Esophagus squamous epithelium (tissue), 5 donors: ENCODE measurements at regions not wholly inside any gene's neighbourhood (a gene's known extent, or its start where the extent isn't known, plus 50 kb on each side); places are given as distances from the start of the nearest gene placed in this dataset.

ENCODE experiments used
- DNase-seq: peaks from one replicate; lab custom pipeline; 2025; lab: John Stamatoyannopoulos, UW
- H3K27ac ChIP-seq, 4 donors: fragments of 200-600 bp; sonication (generic); one replicate each; pipeline ENCODE4 v1.5.1; 2016 to 2019; ENCODE audit warnings: mild to moderate bottlenecking in 1 of 4
- H3K27me3 ChIP-seq, 4 donors: fragments of 200-600 bp; sonication (generic); 1 replicate in 3 of 4; 2 replicates in 1 of 4; pipeline versions ENCODE4 v1.5.1 to v1.6.0; 2017 to 2021; ENCODE audit warnings: antibody characterized with exemption in 1 of 4
- H3K36me3 ChIP-seq, 3 donors: fragments of 200-600 bp; sonication (generic); one replicate each; pipeline ENCODE4 v1.5.1; 2016 to 2019
- H3K4me1 ChIP-seq, 3 donors: fragments of 200-600 bp; sonication (generic); one replicate each; pipeline ENCODE4 v1.5.1; 2017 to 2019
- H3K4me3 ChIP-seq, 4 donors: fragments of 200-600 bp; sonication (generic); 1 replicate in 3 of 4; 2 replicates in 1 of 4; pipeline ENCODE4 v1.5.1; 2016 to 2019; ENCODE audit warnings: mild to moderate bottlenecking in 2 of 4, moderate library complexity in 1 of 4
- H3K9me3 ChIP-seq, 3 donors: fragments of 200-600 bp; sonication (generic); one replicate each; pipeline ENCODE4 v1.5.1; 2016 to 2019
- CTCF ChIP-seq, 6 experiments: fragments of 450-650 bp in 4 of 6; fragments of 200-600 bp in 2 of 6; sonication (generic) in 2 of 6; IDR thresholded peaks; one replicate each; pipeline ENCODE4 v1.5.1; 2016 to 2019; ENCODE audit warnings: antibody characterized with exemption in 6 of 6, mild to moderate bottlenecking in 4 of 6, moderate library complexity in 4 of 6
- POLR2A ChIP-seq, 4 donors: fragments of 450-650 bp; IDR thresholded peaks; one replicate each; pipeline ENCODE4 v1.6.1; 2017; ENCODE audit warnings: antibody characterized with exemption in 4 of 4, mild to moderate bottlenecking in 4 of 4, moderate library complexity in 3 of 4
- WGBS, 2 donors: methylation state at CpG; one replicate each; pipeline ENCODE4 v1.1.5; 2018; 5-methylcytosine and 5-hydroxymethylcytosine counted together
- intact Hi-C: fragments of 100-400 bp; cut with DNase I; formaldehyde crosslinking; loops from one replicate; pipeline ENCODE4 v1.15.0; 2022
- donor health status: DM: yes; HTN: yes; CAD: no.

GRCh38 chr1:229004066-229004833 lies 266.7 kb upstream of the RAB4A start:
- H3K27ac ChIP-seq = peak overlapping the region in 2 of 4 donors; percentile 63 to 67
- H3K27me3 ChIP-seq = peaks cover 0 to 3% (median 0%) of the 10 kb centered on the region in 4 donors
- no peak for TF ChIP-seq CTCF (IDR thresholded peaks at IDR 0.05)
- no peak for TF ChIP-seq POLR2A (IDR thresholded peaks at IDR 0.05)
- no peaks in the 10 kb centered on the region for H3K9me3 ChIP-seq
- no peaks in the 10 kb centered on the region for H3K4me1 ChIP-seq
- H3K36me3 ChIP-seq = no peaks in the 10 kb centered on the region
- H3K4me3 ChIP-seq = no peak overlapping the region
- 89 to 90% methylated on average over 12 to 14 of the region's 14 CpGs for WGBS, 2 donors
- intact Hi-C loops = no loop called here
- no peak for DNase-seq

- Histone ChIP-seq H3K27me3 (peaks cover 0 to 3% (median 0%) of the 10 kb centered on the region in 4 donors), H3K27ac (no peak overlapping the region), H3K4me1 (no peaks in the 10 kb centered on the region), H3K4me3 (no peak overlapping the region), H3K9me3 (no peaks in the 10 kb centered on the region), H3K36me3 (no peaks in the 10 kb centered on the region)
- DNase-seq = no peak
- WGBS, 2 donors = 85 to 98% methylated on average over 2 to 3 of the region's 3 CpGs
- intact Hi-C loops = no loop called here
- TF ChIP-seq POLR2A (IDR thresholded peaks at IDR 0.05) = no peak
- no peak for TF ChIP-seq CTCF (IDR thresholded peaks at IDR 0.05)
Measured at GRCh38 chr1:229005097-229005496, 265.8 kb upstream of the RAB4A start.

GRCh38 chr1:229005556-229005955 lies 265.4 kb upstream of the RAB4A start:
- Histone ChIP-seq H3K27me3 (peaks cover 0 to 3% (median 0%) of the 10 kb centered on the region in 4 donors), H3K36me3 (no peaks in the 10 kb centered on the region), H3K4me3 (no peak overlapping the region), H3K9me3 (no peaks in the 10 kb centered on the region), H3K27ac (no peak overlapping the region), H3K4me1 (no peaks in the 10 kb centered on the region)
- DNase-seq = no peak
- intact Hi-C loops = no loop called here
- 81 to 90% methylated on average over 5 to 6 of the region's 7 CpGs for WGBS, 2 donors
- TF ChIP-seq CTCF (IDR thresholded peaks at IDR 0.05) = no peak
- TF ChIP-seq POLR2A (IDR thresholded peaks at IDR 0.05) = no peak

- no peak for DNase-seq
- intact Hi-C loops = no loop called here
- Histone ChIP-seq H3K9me3 (no peaks in the 10 kb centered on the region), H3K36me3 (no peaks in the 10 kb centered on the region), H3K4me3 (no peak overlapping the region), H3K27ac (no peak overlapping the region), H3K4me1 (no peaks in the 10 kb centered on the region), H3K27me3 (peaks cover 0 to 3% (median 0%) of the 10 kb centered on the region in 4 donors)
- TF ChIP-seq POLR2A (IDR thresholded peaks at IDR 0.05) = no peak
- peak in 1 of 6 experiments; percentile 34 for TF ChIP-seq CTCF (IDR thresholded peaks at IDR 0.05)
- 54 to 57% methylated on average over 11 to 12 of the region's 12 CpGs for WGBS, 2 donors
Measured at GRCh38 chr1:229006121-229006870, 264.6 kb upstream of the RAB4A start.

- no peaks in the 10 kb centered on the region for H3K9me3 ChIP-seq
- intact Hi-C loops = no loop called here
- 93 to 96% methylated on average over 5 to 7 of the region's 7 CpGs for WGBS, 2 donors
- no peaks in the 10 kb centered on the region for H3K4me1 ChIP-seq
- no peaks in the 10 kb centered on the region for H3K36me3 ChIP-seq
- TF ChIP-seq CTCF (IDR thresholded peaks at IDR 0.05) (no peak), POLR2A (IDR thresholded peaks at IDR 0.05) (no peak)
- no peak for DNase-seq
- H3K4me3 ChIP-seq = no peak overlapping the region
- no peak overlapping the region for H3K27ac ChIP-seq
- peaks cover 0 to 3% (median 0%) of the 10 kb centered on the region in 4 donors for H3K27me3 ChIP-seq
Measured at GRCh38 chr1:229007167-229007566, 263.7 kb upstream of the RAB4A start.
